ENCODE measurements at regions not wholly inside any gene's neighbourhood (a gene's known extent, or its start where the extent isn't known, plus 50 kb on each side); places are given as distances from the start of the nearest gene placed in this dataset.

GRCh38 chr20:48163505-48163904 is 378.2 kb upstream of the SULF2 start:
- Histone ChIP-seq H3K4me3 (no peak overlapping the region), H3K36me3 (no peaks in the 10 kb centered on the region), H3K9me3 (no peaks in the 10 kb centered on the region), H3K27me3 (no peaks in the 10 kb centered on the region), H3K27ac (no peak overlapping the region), H3K4me1 (no peaks in the 10 kb centered on the region)
- TF ChIP-seq CTCF (IDR thresholded peaks at IDR 0.05): no peak
- no peak for DNase-seq (ENCODE audit: low spot score in 2 of 2)
- intact Hi-C loops (cut with DNase I): no loop called here

- H3K27ac ChIP-seq: no peak overlapping the region
- H3K4me1 ChIP-seq: no peaks in the 10 kb centered on the region
- no peaks in the 10 kb centered on the region for H3K9me3 ChIP-seq
- intact Hi-C loops (cut with DNase I): no loop called here
- no peaks in the 10 kb centered on the region for H3K36me3 ChIP-seq
- no peak overlapping the region for H3K4me3 ChIP-seq
- no peak for DNase-seq (ENCODE audit: low spot score in 2 of 2)
- no peaks in the 10 kb centered on the region for H3K27me3 ChIP-seq
- TF ChIP-seq CTCF (IDR thresholded peaks at IDR 0.05): no peak
Observed at GRCh38 chr20:48162621-48163020, 377.3 kb upstream of the SULF2 start.

- DNase-seq (ENCODE audit: low spot score in 2 of 2): no peak
- intact Hi-C loops (cut with DNase I): no loop called here
- Histone ChIP-seq H3K4me1 (no peaks in the 10 kb centered on the region), H3K4me3 (no peak overlapping the region), H3K27me3 (no peaks in the 10 kb centered on the region), H3K27ac (no peak overlapping the region), H3K9me3 (no peaks in the 10 kb centered on the region), H3K36me3 (no peaks in the 10 kb centered on the region)
- TF ChIP-seq CTCF (IDR thresholded peaks at IDR 0.05): no peak
Observed at GRCh38 chr20:48159145-48160008, 374.1 kb upstream of the SULF2 start.

GRCh38 chr20:48158014-48158413 is 372.7 kb upstream of the SULF2 start:
- H3K4me1 ChIP-seq: no peaks in the 10 kb centered on the region
- no peak overlapping the region for H3K4me3 ChIP-seq
- H3K36me3 ChIP-seq: no peaks in the 10 kb centered on the region
- no peak for TF ChIP-seq CTCF (IDR thresholded peaks at IDR 0.05)
- intact Hi-C loops (cut with DNase I): no loop called here
- H3K27me3 ChIP-seq: no peaks in the 10 kb centered on the region
- H3K27ac ChIP-seq: no peak overlapping the region
- H3K9me3 ChIP-seq: no peaks in the 10 kb centered on the region
- DNase-seq (ENCODE audit: low spot score in 2 of 2): no peak

- no peak overlapping the region for H3K27ac ChIP-seq
- H3K4me3 ChIP-seq: no peak overlapping the region
- TF ChIP-seq CTCF (IDR thresholded peaks at IDR 0.05): no peak
- H3K36me3 ChIP-seq: no peaks in the 10 kb centered on the region
- DNase-seq (ENCODE audit: low spot score in 2 of 2): no peak
- no peaks in the 10 kb centered on the region for H3K9me3 ChIP-seq
- H3K27me3 ChIP-seq: no peaks in the 10 kb centered on the region
- no peaks in the 10 kb centered on the region for H3K4me1 ChIP-seq
- intact Hi-C loops (cut with DNase I): no loop called here
Observed at GRCh38 chr20:48156951-48157700, 371.8 kb upstream of the SULF2 start.

Data from ascending aorta (tissue), 2 donors.